ENCODE measurements at regions not wholly inside any gene's neighbourhood (a gene's known extent, or its start where the extent isn't known, plus 50 kb on each side); places are given as distances from the start of the nearest gene placed in this dataset.

- no peak for TF ChIP-seq CTCF (IDR thresholded peaks at IDR 0.05; ENCODE audit: low read length, missing control alignments)
- DNase-seq (ENCODE audit: low read depth), result no peak
- no peak overlapping the region for H3K4me3 ChIP-seq (replicated peaks; ENCODE audit: low read depth, low read length)
Observed at GRCh38 chr7:49424109-49424508, 349.3 kb upstream of the VWC2 start.

- no peak for TF ChIP-seq CTCF (IDR thresholded peaks at IDR 0.05; ENCODE audit: low read length, missing control alignments)
- no peak overlapping the region for H3K4me3 ChIP-seq (replicated peaks; ENCODE audit: low read depth, low read length)
- no peak for DNase-seq (ENCODE audit: low read depth)
Observed at GRCh38 chr7:49425277-49425818, 348.1 kb upstream of the VWC2 start.

DNA sequence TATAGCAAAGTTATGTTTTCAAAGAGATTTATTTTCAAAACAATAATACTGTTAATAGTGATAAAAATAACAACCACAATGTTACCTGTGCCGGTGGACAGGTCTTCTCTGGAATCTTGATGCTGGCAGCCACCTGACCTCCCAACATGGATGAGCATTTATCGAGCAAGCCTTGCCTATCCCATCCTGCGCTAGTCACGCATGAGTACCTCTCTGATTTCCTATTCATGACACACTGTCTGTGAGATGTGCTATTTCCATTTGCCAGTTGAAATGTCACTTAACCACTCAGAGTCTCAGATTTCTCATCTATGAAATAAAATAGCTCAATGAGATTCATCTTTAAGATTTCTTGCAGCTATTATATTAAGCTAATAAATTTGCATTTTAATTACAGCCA lies 341.2 kb upstream of the VWC2 start:
- TF ChIP-seq CTCF (IDR thresholded peaks at IDR 0.05; ENCODE audit: low read length, missing control alignments), result no peak
- DNase-seq (ENCODE audit: low read depth), result no peak
- no peak overlapping the region for H3K4me3 ChIP-seq (replicated peaks; ENCODE audit: low read depth, low read length)

- no peak for DNase-seq (ENCODE audit: low read depth)
- TF ChIP-seq CTCF (IDR thresholded peaks at IDR 0.05; ENCODE audit: low read length, missing control alignments), result no peak
- no peak overlapping the region for H3K4me3 ChIP-seq (replicated peaks; ENCODE audit: low read depth, low read length)
Observed at GRCh38 chr7:49433794-49434193, 339.6 kb upstream of the VWC2 start.

- no peak for TF ChIP-seq CTCF (IDR thresholded peaks at IDR 0.05; ENCODE audit: low read length, missing control alignments)
- no peak overlapping the region for H3K4me3 ChIP-seq (replicated peaks; ENCODE audit: low read depth, low read length)
- DNase-seq (ENCODE audit: low read depth), result no peak
Observed at GRCh38 chr7:49434846-49435245, 338.6 kb upstream of the VWC2 start.

DNA sequence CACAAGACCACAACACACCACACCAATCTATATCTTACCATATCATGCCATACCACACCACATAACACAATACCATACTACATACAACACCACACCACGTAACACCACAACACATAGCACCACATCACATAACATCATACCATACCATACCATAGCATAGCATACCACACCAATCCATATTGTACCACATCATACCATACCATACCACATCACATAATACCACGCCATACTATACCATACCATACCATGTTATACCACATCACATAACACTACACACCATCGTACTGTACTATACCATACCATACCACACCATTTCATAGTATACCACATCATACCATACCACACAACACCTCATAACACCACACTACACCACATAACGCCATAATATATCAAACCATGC lies 335.2 kb upstream of the VWC2 start:
- no peak for DNase-seq (ENCODE audit: low read depth)
- no peak for TF ChIP-seq CTCF (IDR thresholded peaks at IDR 0.05; ENCODE audit: low read length, missing control alignments)
- H3K4me3 ChIP-seq (replicated peaks; ENCODE audit: low read depth, low read length), result no peak overlapping the region

GRCh38 chr7:49443515-49443914 lies 329.9 kb upstream of the VWC2 start:
- H3K4me3 ChIP-seq (replicated peaks; ENCODE audit: low read depth, low read length), result no peak overlapping the region
- no peak for TF ChIP-seq CTCF (IDR thresholded peaks at IDR 0.05; ENCODE audit: low read length, missing control alignments)
- DNase-seq (ENCODE audit: low read depth), result no peak
